H9 (cell line): ENCODE measurements at regions not wholly inside any gene's neighbourhood (a gene's known extent, or its start where the extent isn't known, plus 50 kb on each side); places are given as distances from the start of the nearest gene placed in this dataset.
A peak's percentile ranks its signal among the peaks of the same experiment; 100 is the strongest.

Experiments used
- DNase-seq: peaks from one replicate; pipeline ENCODE4 v3.0.0-alpha.2; 2017
- H2AFZ ChIP-seq: one replicate; pipeline ENCODE4 v1.6.1; 2013; ENCODE audit warnings: mild to moderate bottlenecking, low read length, control low read depth, moderate library complexity
- H2AK5ac ChIP-seq: 2 replicates; pipeline ENCODE4 v1.6.1; 2013; ENCODE audit warnings: low read length, control low read depth, mixed read lengths; ENCODE audit not compliant: insufficient read length
- H2BK120ac ChIP-seq: one replicate; pipeline ENCODE4 v1.6.1; 2013; ENCODE audit warnings: low read depth, mild to moderate bottlenecking, low read length, control low read depth, inconsistent platforms; ENCODE audit not compliant: poor library complexity, severe bottlenecking
- H2BK12ac ChIP-seq: 2 replicates; pipeline ENCODE4 v1.6.1; 2013; ENCODE audit warnings: low read length, control low read depth, mixed read lengths, low read depth; ENCODE audit not compliant: insufficient read length
- H2BK15ac ChIP-seq: 2 replicates; pipeline ENCODE4 v1.6.1; 2013; ENCODE audit warnings: low read depth, low read length, control low read depth
- H2BK20ac ChIP-seq: one replicate; pipeline ENCODE4 v1.6.1; 2013; ENCODE audit warnings: low read depth, mild to moderate bottlenecking, low read length, control low read depth, inconsistent platforms; ENCODE audit not compliant: poor library complexity, severe bottlenecking
- H2BK5ac ChIP-seq: 2 replicates; pipeline ENCODE4 v1.6.1; 2013; ENCODE audit warnings: low read length, control low read depth, mixed read lengths; ENCODE audit not compliant: insufficient read length
- H3K14ac ChIP-seq: 2 replicates; pipeline ENCODE4 v1.6.1; 2013; ENCODE audit warnings: low read length, control low read depth; ENCODE audit not compliant: insufficient read depth
- H3K18ac ChIP-seq: 2 replicates; pipeline ENCODE4 v1.6.1; 2013; ENCODE audit warnings: low read depth, mild to moderate bottlenecking, mixed read lengths, low read length, control low read depth; ENCODE audit not compliant: insufficient read length
- H3K23ac ChIP-seq: 2 replicates; pipeline ENCODE4 v1.6.1; 2013; ENCODE audit warnings: low read length, control low read depth, mixed read lengths, low read depth; ENCODE audit not compliant: insufficient read length
- H3K23me2 ChIP-seq: 2 replicates; pipeline ENCODE4 v1.6.1; 2013; ENCODE audit warnings: low read depth, mild to moderate bottlenecking, mixed read lengths, low read length, control low read depth; ENCODE audit not compliant: insufficient read length, poor library complexity, severe bottlenecking
- H3K27ac ChIP-seq: 2 replicates; pipeline ENCODE4 v1.5.1; 2013; ENCODE audit warnings: low read length, control low read depth, mixed read lengths, low read depth; ENCODE audit not compliant: insufficient read length
- H3K27me3 ChIP-seq: 2 replicates; pipeline ENCODE4 v1.6.1; 2013; ENCODE audit warnings: low read length, control low read depth, inconsistent platforms; ENCODE audit not compliant: insufficient read depth
- H3K4ac ChIP-seq: 2 replicates; pipeline ENCODE4 v1.6.1; 2013; ENCODE audit warnings: low read depth, mild to moderate bottlenecking, control low read depth, inconsistent platforms, low read length, moderate library complexity
- H3K4me1 ChIP-seq: 2 replicates; pipeline ENCODE4 v1.6.1; 2013; ENCODE audit warnings: low read length, control low read depth, inconsistent platforms; ENCODE audit not compliant: insufficient read depth
- H3K4me2 ChIP-seq: 2 replicates; pipeline ENCODE4 v1.6.1; 2013; ENCODE audit warnings: low read length, control low read depth, mixed read lengths; ENCODE audit not compliant: insufficient read length, insufficient read depth
- H3K56ac ChIP-seq: 2 replicates; pipeline ENCODE4 v1.6.1; 2013; ENCODE audit warnings: low read depth, mild to moderate bottlenecking, mixed read lengths, low read length, control low read depth; ENCODE audit not compliant: insufficient read length
- H3K79me1 ChIP-seq: 2 replicates; pipeline ENCODE4 v1.6.1; 2013; ENCODE audit warnings: low read depth, mild to moderate bottlenecking, moderate library complexity, low read length, control low read depth, inconsistent platforms; ENCODE audit not compliant: insufficient read depth, poor library complexity, severe bottlenecking
- H3K79me2 ChIP-seq: 2 replicates; pipeline ENCODE4 v1.6.1; 2013; ENCODE audit warnings: low read length, control low read depth, inconsistent platforms; ENCODE audit not compliant: insufficient read depth
- H3K9ac ChIP-seq: 2 replicates; pipeline ENCODE4 v1.6.1; 2013; ENCODE audit warnings: low read length, control low read depth, mixed read lengths; ENCODE audit not compliant: insufficient read length; ENCODE audit errors: extremely low read depth
- H3K9me3 ChIP-seq: one replicate; pipeline ENCODE4 v1.6.1; 2013; ENCODE audit warnings: low read depth, low read length, inconsistent platforms; ENCODE audit not compliant: control insufficient read depth
- H3T11ph ChIP-seq: one replicate; pipeline ENCODE4 v1.6.1; 2013; ENCODE audit warnings: mild to moderate bottlenecking, low read length, control low read depth, inconsistent platforms
- H4K20me1 ChIP-seq: one replicate; pipeline ENCODE4 v1.6.1; 2013; ENCODE audit not compliant: control insufficient read depth, insufficient read length, insufficient read depth
- H4K5ac ChIP-seq: 2 replicates; pipeline ENCODE4 v1.6.1; 2013; ENCODE audit warnings: low read depth, mild to moderate bottlenecking, mixed read lengths, low read length, control low read depth; ENCODE audit not compliant: insufficient read length
- H4K8ac ChIP-seq: replicated peaks from 2 replicates; pipeline ENCODE4 v1.6.1; 2013; ENCODE audit warnings: low read length, control low read depth, mixed read lengths, low read depth; ENCODE audit not compliant: insufficient read length
- H4K91ac ChIP-seq: 2 replicates; pipeline ENCODE4 v1.6.1; 2013; ENCODE audit warnings: low read depth, mild to moderate bottlenecking, moderate library complexity, mixed read lengths, low read length, control low read depth; ENCODE audit not compliant: insufficient read length
- H3K27ac Mint-ChIP-seq, 3 experiments: 2 replicates in 2 of 3; 3 replicates in 1 of 3; pipeline ENCODE4 v1.8.0; 2020 to 2021; ENCODE audit warnings: mixed read lengths in 3 of 3, mild to moderate bottlenecking in 1 of 3, moderate library complexity in 1 of 3
- H3K27me3 Mint-ChIP-seq: 2 replicates; pipeline ENCODE4 v1.8.0; 2021; ENCODE audit warnings: low read depth, mild to moderate bottlenecking, moderate library complexity, mixed read lengths
- H3K36me3 Mint-ChIP-seq, 3 experiments: 2 replicates in 2 of 3; 3 replicates in 1 of 3; pipeline ENCODE4 v1.8.0; 2020 to 2021; ENCODE audit warnings: low read depth in 3 of 3, mixed read lengths in 3 of 3; ENCODE audit not compliant: insufficient read depth in 1 of 3
- H3K4me1 Mint-ChIP-seq, 2 experiments: 2 replicates each; pipeline ENCODE4 v1.8.0; 2020; ENCODE audit warnings: mixed read lengths in 2 of 2
- H3K4me3 Mint-ChIP-seq, 2 experiments: 2 replicates in 1 of 2; 3 replicates in 1 of 2; pipeline ENCODE4 v1.8.0; 2020 to 2021; ENCODE audit warnings: mild to moderate bottlenecking in 2 of 2, mixed read lengths in 2 of 2, moderate library complexity in 1 of 2
- H3K9me3 Mint-ChIP-seq, 2 experiments: 2 replicates in 1 of 2; 3 replicates in 1 of 2; pipeline ENCODE4 v1.8.0; 2020; ENCODE audit warnings: mild to moderate bottlenecking in 2 of 2, mixed read lengths in 2 of 2, moderate library complexity in 1 of 2
- WGBS: extraction: QIAGEN DNeasy Blood & Tissue Kit; methylation state at CpG from one replicate; pipeline ENCODE4 v1.1.7; 2013; ENCODE audit warnings: missing lambda C conversion rate, low lambda C conversion rate, mixed read lengths; ENCODE audit not compliant: insufficient read length; ENCODE audit errors: extremely low coverage; 5-methylcytosine and 5-hydroxymethylcytosine counted together
- TF ChIP-seq, protein P1 (sequence below): fragments of 200-600 bp; sonication (generic); conservative IDR thresholded peaks from 3 replicates; pipeline ENCODE4 v1.8.0; 2021; ENCODE audit warnings: antibody characterized with exemption, mild to moderate bottlenecking

DNA sequence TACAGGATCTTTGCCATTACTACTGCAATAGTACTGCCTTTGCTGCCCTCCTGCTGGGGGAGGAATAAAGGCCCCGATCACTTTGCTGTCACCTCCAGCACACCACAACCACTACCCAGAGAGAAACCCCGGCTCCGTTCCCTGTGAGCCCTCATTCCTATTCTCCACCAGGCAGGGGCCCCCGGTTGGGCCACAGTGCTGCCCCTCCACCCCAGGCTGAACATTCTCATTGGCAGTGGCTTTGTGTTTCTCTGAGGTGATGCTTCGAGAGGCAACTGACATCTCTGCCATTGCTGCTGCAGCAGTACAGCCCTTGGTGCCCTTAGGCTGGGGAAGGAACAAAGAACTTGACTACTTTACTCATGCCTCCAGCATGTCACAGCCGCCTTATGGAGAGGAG lies 612.9 kb upstream of the EPHA6 start:
- Histone ChIP-seq H3K4me2 (no peak overlapping the region), H3K23ac (no peak overlapping the region), H3K4ac (no peak overlapping the region), H2AFZ (no peak overlapping the region), H3K23me2 (no peaks in the 10 kb centered on the region), H2BK5ac (no peak overlapping the region), H3T11ph (no peak overlapping the region), H4K91ac (no peak overlapping the region), H2BK15ac (no peak overlapping the region), H3K79me1 (no peaks in the 10 kb centered on the region), H2BK20ac (no peak overlapping the region), H3K14ac (no peak overlapping the region), H3K4me1 (no peaks in the 10 kb centered on the region), H2AK5ac (no peak overlapping the region), H3K27ac (no peak overlapping the region), H2BK120ac (no peak overlapping the region), H3K18ac (no peak overlapping the region), H3K27me3 (no peaks in the 10 kb centered on the region), H4K5ac (no peak overlapping the region), H3K9ac (no peak overlapping the region), H4K20me1 (no peaks in the 10 kb centered on the region), H4K8ac (no peak overlapping the region), H3K56ac (no peak overlapping the region), H3K79me2 (no peaks in the 10 kb centered on the region), H3K9me3 (no peaks in the 10 kb centered on the region), H2BK12ac (no peak overlapping the region)
- H3K4me3 Mint-ChIP-seq, result no peak overlapping the region
- TF ChIP-seq, protein P1, sequence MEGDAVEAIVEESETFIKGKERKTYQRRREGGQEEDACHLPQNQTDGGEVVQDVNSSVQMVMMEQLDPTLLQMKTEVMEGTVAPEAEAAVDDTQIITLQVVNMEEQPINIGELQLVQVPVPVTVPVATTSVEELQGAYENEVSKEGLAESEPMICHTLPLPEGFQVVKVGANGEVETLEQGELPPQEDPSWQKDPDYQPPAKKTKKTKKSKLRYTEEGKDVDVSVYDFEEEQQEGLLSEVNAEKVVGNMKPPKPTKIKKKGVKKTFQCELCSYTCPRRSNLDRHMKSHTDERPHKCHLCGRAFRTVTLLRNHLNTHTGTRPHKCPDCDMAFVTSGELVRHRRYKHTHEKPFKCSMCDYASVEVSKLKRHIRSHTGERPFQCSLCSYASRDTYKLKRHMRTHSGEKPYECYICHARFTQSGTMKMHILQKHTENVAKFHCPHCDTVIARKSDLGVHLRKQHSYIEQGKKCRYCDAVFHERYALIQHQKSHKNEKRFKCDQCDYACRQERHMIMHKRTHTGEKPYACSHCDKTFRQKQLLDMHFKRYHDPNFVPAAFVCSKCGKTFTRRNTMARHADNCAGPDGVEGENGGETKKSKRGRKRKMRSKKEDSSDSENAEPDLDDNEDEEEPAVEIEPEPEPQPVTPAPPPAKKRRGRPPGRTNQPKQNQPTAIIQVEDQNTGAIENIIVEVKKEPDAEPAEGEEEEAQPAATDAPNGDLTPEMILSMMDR, result no peak
- no peak for DNase-seq
- peaks cover 0 to 2% (median 0%) of the 10 kb centered on the region in 3 experiments; a peak in 2 of 7 replicates for H3K36me3 Mint-ChIP-seq
- WGBS, result no CpG with 5 or more reads among the region's 6 CpGs
- H3K27me3 Mint-ChIP-seq, result no peaks in the 10 kb centered on the region
- H3K9me3 Mint-ChIP-seq, result peaks cover 2 to 3% of the 10 kb centered on the region in 2 experiments; a peak in 2 of 5 replicates
- no peaks in the 10 kb centered on the region for H3K4me1 Mint-ChIP-seq
- H3K27ac Mint-ChIP-seq, result peak overlapping the region in 1 of 3 experiments; percentile 17; a peak in 1 of 7 replicates
